Omental fat pad (tissue), 3 donors: ENCODE measurements at regions not wholly inside any gene's neighbourhood (a gene's known extent, or its start where the extent isn't known, plus 50 kb on each side); places are given as distances from the start of the nearest gene placed in this dataset.

Experiments used
- ATAC-seq: fragments of 150-250 bp; one replicate; pipeline ENCODE4 v1.9.1; 2016; ENCODE audit warnings: mild to moderate bottlenecking, moderate library complexity; ENCODE audit not compliant: low FRiP score
- DNase-seq: peaks from one replicate; pipeline ENCODE4 v3.0.0-alpha.2; 2019; ENCODE audit warnings: low spot score
- CTCF ChIP-seq, 3 donors: fragments of 450-650 bp; IDR thresholded peaks; one replicate each; pipeline ENCODE4 v1.5.1; 2016 to 2017; ENCODE audit warnings: antibody characterized with exemption in 3 of 3, mild to moderate bottlenecking in 3 of 3, moderate library complexity in 2 of 3

DNA sequence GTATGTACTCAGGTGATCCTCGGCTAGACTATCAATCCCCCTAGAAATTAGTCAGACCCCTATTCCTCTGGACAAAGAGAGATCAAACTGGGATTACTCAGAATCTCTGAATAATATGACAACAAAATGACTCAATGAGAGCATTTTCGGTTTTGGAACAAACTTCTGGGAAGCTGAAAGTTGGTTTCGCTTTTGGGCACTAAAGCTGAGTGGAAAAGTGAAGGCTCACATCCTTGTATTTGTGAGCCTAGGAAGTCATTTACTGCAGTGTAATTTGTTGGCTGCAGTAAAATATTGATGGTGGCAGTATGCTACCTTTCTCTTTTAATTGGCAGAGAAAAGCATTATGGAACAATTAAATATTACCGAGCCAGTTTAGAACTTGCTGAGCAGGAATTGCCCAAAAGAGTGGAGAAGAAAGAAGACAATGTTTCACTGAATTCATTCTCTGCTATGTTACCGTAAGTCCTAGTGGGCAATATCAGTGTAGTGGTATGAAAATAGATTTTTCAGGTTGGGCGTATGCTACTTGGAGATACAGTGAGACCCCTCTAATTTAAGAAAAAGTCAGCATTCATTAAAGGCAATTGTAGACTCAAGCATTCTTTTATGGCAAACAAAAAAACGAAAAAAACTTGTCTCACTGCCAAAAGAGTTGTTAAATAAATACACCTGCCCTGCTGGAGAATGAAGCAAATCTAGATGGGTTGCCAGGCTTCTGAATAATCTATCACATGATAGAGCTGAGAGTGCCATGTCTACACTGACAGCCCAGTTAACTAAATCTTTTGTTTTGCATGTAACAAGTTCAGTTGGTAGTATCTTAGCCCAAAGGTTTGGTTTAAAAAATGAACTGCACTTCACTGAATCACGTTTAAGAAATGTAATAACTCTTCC lies 69.6 kb downstream of the AGTR2 start:
- ATAC-seq (peak; percentile 86), DNase-seq (no peak)
- TF ChIP-seq CTCF (IDR thresholded peaks at IDR 0.05), result no peak

DNA sequence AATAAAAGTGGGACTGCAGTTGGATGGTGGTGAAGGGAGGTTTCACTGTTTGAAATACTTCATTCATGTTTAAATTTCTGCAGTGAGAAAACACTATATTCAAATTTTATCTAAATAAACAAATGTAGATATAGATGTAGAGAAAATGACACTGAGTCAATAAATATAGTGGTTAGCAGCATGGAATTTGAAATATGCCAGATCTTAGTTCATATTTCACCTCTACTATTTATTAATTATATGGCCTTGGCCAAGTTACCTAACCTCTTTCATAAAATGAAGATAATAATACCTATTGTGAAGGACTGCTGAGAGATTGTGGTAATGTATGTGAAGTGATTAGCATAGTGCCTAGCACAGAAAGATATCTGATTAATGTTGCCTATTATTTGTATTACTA lies 70.5 kb downstream of the AGTR2 start:
- ATAC-seq (no peak), DNase-seq (no peak)
- TF ChIP-seq CTCF (IDR thresholded peaks at IDR 0.05), result no peak

GRCh38 chrX:116243039-116243438 lies 72.5 kb downstream of the AGTR2 start:
- ATAC-seq, result no peak

GRCh38 chrX:116246261-116246660 lies 75.7 kb downstream of the AGTR2 start:
- TF ChIP-seq CTCF (IDR thresholded peaks at IDR 0.05), result no peak
- ATAC-seq, result no peak
- no peak for DNase-seq

More at GRCh38 chrX:116243039-116243438, 72.5 kb downstream of the AGTR2 start:
- no peak for DNase-seq
- TF ChIP-seq CTCF (IDR thresholded peaks at IDR 0.05), result no peak

DNA sequence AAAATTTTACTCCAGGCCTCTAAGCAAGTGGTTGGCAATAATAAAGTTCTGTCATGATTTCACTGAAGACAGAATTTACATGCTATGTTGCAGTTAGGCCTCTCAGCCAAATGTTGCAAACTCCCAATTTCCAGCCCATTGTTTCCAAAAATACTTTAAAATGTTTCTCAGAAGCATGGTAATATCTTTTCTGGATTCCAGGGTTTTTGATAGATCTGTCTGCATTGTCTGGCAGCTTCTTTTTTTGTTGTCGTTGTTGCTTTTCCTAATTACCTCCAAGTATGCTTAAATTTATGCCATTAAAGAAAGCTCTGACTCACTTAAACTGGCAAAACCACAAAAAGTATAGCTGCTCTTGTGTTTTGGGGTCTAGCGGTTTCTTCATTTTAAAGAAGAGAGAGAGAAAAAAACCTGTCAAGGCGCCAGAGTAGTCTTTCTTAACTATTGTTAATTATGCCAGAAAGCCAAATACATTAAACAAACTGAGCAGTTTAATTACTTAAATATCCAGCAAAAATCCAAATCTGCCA lies 97.0 kb downstream of the AGTR2 start:
- no peak for TF ChIP-seq CTCF (IDR thresholded peaks at IDR 0.05)
- ATAC-seq, result no peak
- no peak for DNase-seq

- no peak for DNase-seq
- no peak for ATAC-seq
- no peak for TF ChIP-seq CTCF (IDR thresholded peaks at IDR 0.05)
Measured at GRCh38 chrX:116272322-116272721, 101.8 kb downstream of the AGTR2 start.

DNA sequence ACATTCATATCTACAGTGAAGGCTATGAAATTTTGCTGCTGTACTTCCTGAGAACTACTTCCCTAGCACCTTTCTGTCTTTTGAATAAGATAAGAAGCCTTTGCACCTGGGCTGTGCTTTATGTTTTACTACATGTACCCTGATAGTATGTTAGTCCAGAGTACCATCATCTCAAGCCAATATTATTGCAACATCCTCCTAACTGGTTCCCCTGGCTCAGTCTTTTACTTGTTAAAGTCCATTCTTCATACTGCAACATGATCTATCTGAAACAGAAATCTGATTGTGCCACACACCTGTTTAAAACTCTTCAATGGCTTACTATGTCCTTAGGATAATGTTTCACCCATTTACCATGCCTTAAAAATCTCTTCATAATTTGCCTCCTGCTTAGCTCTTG lies 102.3 kb downstream of the AGTR2 start:
- no peak for TF ChIP-seq CTCF (IDR thresholded peaks at IDR 0.05)
- no peak for DNase-seq
- ATAC-seq, result no peak
